ENCODE measurements at regions not wholly inside any gene's neighbourhood (a gene's known extent, or its start where the extent isn't known, plus 50 kb on each side); places are given as distances from the start of the nearest gene placed in this dataset.
"Not testable (repeated sequence)": the region's sequence is repeated elsewhere in the genome, so short reads cannot be mapped to it uniquely, and the experiment has no call there.

- intact Hi-C loops (cut with DNase I): no loop called here
- no peak for DNase-seq
Observed at GRCh38 chr17:56688151-56688550, 94.7 kb downstream of the NOG start.

GRCh38 chr17:56690441-56691291 lies 97.2 kb downstream of the NOG start:
- DNase-seq: no peak
- intact Hi-C loops (cut with DNase I): no loop called here

- no peak for DNase-seq
- intact Hi-C loops (cut with DNase I): no loop called here
Observed at GRCh38 chr17:56694825-56695224, 101.3 kb downstream of the NOG start.

GRCh38 chr17:56697190-56697589 lies 103.7 kb downstream of the NOG start:
- intact Hi-C loops (cut with DNase I): no loop called here
- DNase-seq: no peak

GRCh38 chr17:56699186-56699894 lies 105.8 kb downstream of the NOG start:
- intact Hi-C loops (cut with DNase I): no loop called here
- DNase-seq: peak in 1 of 10 donors; percentile 61

- intact Hi-C loops (cut with DNase I): no loop called here
- DNase-seq: no peak
Observed at GRCh38 chr17:56700919-56701420, 107.5 kb downstream of the NOG start.

GRCh38 chr17:56707312-56708219 lies 114.1 kb downstream of the NOG start:
- intact Hi-C loops (cut with DNase I): no loop called here
- no peak for DNase-seq

- DNase-seq: no peak
- intact Hi-C loops (cut with DNase I): no loop called here
Observed at GRCh38 chr17:56708220-56708558, 114.7 kb downstream of the NOG start.

- DNase-seq: no peak
- intact Hi-C loops (cut with DNase I): no loop called here
Observed at GRCh38 chr17:56708670-56709410, 115.3 kb downstream of the NOG start.

- no peak for DNase-seq
- intact Hi-C loops (cut with DNase I): no loop called here
Observed at GRCh38 chr17:56710986-56711385, 117.5 kb downstream of the NOG start.

GRCh38 chr17:56715613-56716357 lies 117.9 kb downstream of the C17orf67 start:
- intact Hi-C loops (cut with DNase I): loop anchor here (1.0 kb wide), 1 partner anchor 123 kb away; no protein-coding TSS in a partner anchor
- peak; percentile 56 to 95 (median 79) for DNase-seq

GRCh38 chr17:56717471-56717870 lies 116.2 kb downstream of the C17orf67 start:
- no peak for DNase-seq
- intact Hi-C loops (cut with DNase I): no loop called here

GRCh38 chr17:56718515-56718914 lies 115.2 kb downstream of the C17orf67 start:
- intact Hi-C loops (cut with DNase I): no loop called here
- no peak for DNase-seq

GRCh38 chr17:56723421-56723820 lies 110.3 kb downstream of the C17orf67 start:
- intact Hi-C loops (cut with DNase I): no loop called here
- DNase-seq: no peak

- intact Hi-C loops (cut with DNase I): no loop called here
- DNase-seq: no peak
Observed at GRCh38 chr17:56724664-56725063, 109.1 kb downstream of the C17orf67 start.

- intact Hi-C loops (cut with DNase I): no loop called here
- no peak for DNase-seq
Observed at GRCh38 chr17:56725144-56725543, 108.6 kb downstream of the C17orf67 start.

- DNase-seq: no peak
- intact Hi-C loops (cut with DNase I): no loop called here
Observed at GRCh38 chr17:56727876-56728617, 105.7 kb downstream of the C17orf67 start.

GRCh38 chr17:56731096-56731495 lies 102.6 kb downstream of the C17orf67 start:
- DNase-seq; intact Hi-C loops (cut with DNase I): not testable (repeated sequence)

GRCh38 chr17:56733833-56734232 lies 99.9 kb downstream of the C17orf67 start:
- intact Hi-C loops (cut with DNase I): no loop called here
- no peak for DNase-seq

Data from posterior cingulate gyrus (tissue), 11 donors.